Transverse colon (tissue), 4 donors: ENCODE measurements at regions not wholly inside any gene's neighbourhood (a gene's known extent, or its start where the extent isn't known, plus 50 kb on each side); places are given as distances from the start of the nearest gene placed in this dataset.

Experiments used
- DNase-seq: peaks from one replicate; pipeline ENCODE4 v3.0.0-alpha.2; 2019
- H3K27ac ChIP-seq, 4 donors: fragments of 200-600 bp; sonication (generic); 2 replicates each; pipeline ENCODE4 v1.5.1; 2016 to 2018; ENCODE audit warnings: inconsistent platforms in 4 of 4
- H3K27me3 ChIP-seq: fragments of 200-600 bp; sonication (generic); 2 replicates; pipeline ENCODE4 v1.5.1; 2017; ENCODE audit warnings: inconsistent platforms
- H3K36me3 ChIP-seq, 4 donors: fragments of 200-600 bp; sonication (generic); 2 replicates each; pipeline ENCODE4 v1.5.1; 2017 to 2019; ENCODE audit warnings: inconsistent platforms in 4 of 4
- H3K4me1 ChIP-seq, 4 donors: fragments of 200-600 bp; sonication (generic); 2 replicates each; pipeline ENCODE4 v1.5.1; 2017 to 2020; ENCODE audit warnings: inconsistent platforms in 4 of 4
- H3K4me3 ChIP-seq, 4 donors: fragments of 200-600 bp; sonication (generic); 1 replicate in 1 of 4; 2 replicates in 3 of 4; pipeline versions ENCODE4 v1.5.1 to v1.6.1; 2017 to 2019; ENCODE audit warnings: inconsistent platforms in 4 of 4
- H3K9me3 ChIP-seq, 2 donors: fragments of 200-600 bp; sonication (generic); 2 replicates each; pipeline ENCODE4 v1.5.1; 2017 to 2019; ENCODE audit warnings: inconsistent platforms in 2 of 2
- CTCF ChIP-seq, 5 experiments: fragments of 200-600 bp in 3 of 5; fragments of 450-650 bp in 2 of 5; sonication (generic) in 3 of 5; IDR thresholded peaks; 1 replicate in 2 of 5; 2 replicates in 3 of 5; pipeline ENCODE4 v1.5.1; 2016 to 2017; ENCODE audit warnings: antibody characterized with exemption in 5 of 5, inconsistent platforms in 3 of 5, mild to moderate bottlenecking in 2 of 5, moderate library complexity in 1 of 5
- EP300 ChIP-seq: sonication (generic); formaldehyde crosslinking; IDR thresholded peaks from one replicate; pipeline ENCODE4 v1.6.1; 2017; ENCODE audit warnings: antibody characterized with exemption, low read depth
- POLR2A ChIP-seq: fragments of 450-650 bp; IDR thresholded peaks from one replicate; pipeline ENCODE4 v1.6.1; 2016; ENCODE audit warnings: antibody characterized with exemption, mild to moderate bottlenecking, moderate library complexity
- POLR2AphosphoS5 ChIP-seq, 3 donors: sonication (generic); formaldehyde crosslinking; IDR thresholded peaks; one replicate each; pipeline ENCODE4 v1.6.1; 2016; ENCODE audit warnings: antibody characterized with exemption in 3 of 3
- WGBS, 2 donors: methylation state at CpG; one replicate each; pipeline ENCODE4 v1.1.5; 2018; ENCODE audit warnings: low coverage in 1 of 2; 5-methylcytosine and 5-hydroxymethylcytosine counted together
- in situ Hi-C, 4 donors: fragments of 200-750 bp; cut with MboI; loops; one replicate each; pipeline versions ENCODE4 v1.15.0 to v1.15.1; 2017; ENCODE audit warnings: low sequenced_read_pairs in 3 of 4, low pct_ligation_motif_present in 1 of 4, low pct_unique_long_range_greater_than_20kb in 1 of 4
- intact Hi-C: fragments of 100-400 bp; cut with DNase I; formaldehyde crosslinking; loops from one replicate; pipeline ENCODE4 v1.15.1; 2023; ENCODE audit warnings: low total_unique reads

- no peak for TF ChIP-seq EP300
- TF ChIP-seq CTCF (IDR thresholded peaks at IDR 0.05) = no peak
- TF ChIP-seq POLR2AphosphoS5 (IDR thresholded peaks at IDR 0.05) = no peak
- no peak for TF ChIP-seq POLR2A
- H3K4me3 ChIP-seq = no peak overlapping the region
- in situ Hi-C loops (no loop called here), intact Hi-C loops (no loop called here)
- no peak for DNase-seq
- peaks cover 5% of the 10 kb centered on the region for H3K27me3 ChIP-seq
- H3K9me3 ChIP-seq = no peaks in the 10 kb centered on the region
- 81 to 93% methylated on average over 3 to 30 of the region's 30 CpGs for WGBS, 2 donors
- H3K4me1 ChIP-seq = no peaks in the 10 kb centered on the region
- H3K27ac ChIP-seq = no peak overlapping the region
- no peaks in the 10 kb centered on the region for H3K36me3 ChIP-seq
Measured at GRCh38 chr9:135251996-135252760, 164.7 kb downstream of the OLFM1 start.

- in situ Hi-C loops = no loop called here
- no peak overlapping the region for H3K27ac ChIP-seq
- H3K4me1 ChIP-seq = no peaks in the 10 kb centered on the region
- DNase-seq = no peak
- H3K9me3 ChIP-seq = no peaks in the 10 kb centered on the region
- H3K36me3 ChIP-seq = no peaks in the 10 kb centered on the region
- 27% methylated on average over 9 of the region's 9 CpGs; no CpG with 5 or more reads in 1 of the 2 donors for WGBS, 2 donors
- peaks cover 2% of the 10 kb centered on the region for H3K27me3 ChIP-seq
- no peak overlapping the region for H3K4me3 ChIP-seq
- intact Hi-C loops = no loop called here
- TF ChIP-seq EP300 = no peak
Measured at GRCh38 chr9:135252980-135253304, 165.5 kb downstream of the OLFM1 start.

GRCh38 chr9:135253305-135254004 is 166.0 kb downstream of the OLFM1 start:
- 31 to 44% methylated on average over 9 to 16 of the region's 31 CpGs for WGBS, 2 donors
- no peak overlapping the region for H3K27ac ChIP-seq
- H3K27me3 ChIP-seq = no peaks in the 10 kb centered on the region
- H3K9me3 ChIP-seq = no peaks in the 10 kb centered on the region
- intact Hi-C loops (no loop called here), in situ Hi-C loops (no loop called here)
- no peak overlapping the region for H3K4me3 ChIP-seq
- DNase-seq = no peak
- no peaks in the 10 kb centered on the region for H3K36me3 ChIP-seq
- H3K4me1 ChIP-seq = no peaks in the 10 kb centered on the region
- TF ChIP-seq EP300 = no peak
- no peak for TF ChIP-seq POLR2AphosphoS5 (IDR thresholded peaks at IDR 0.05)
- TF ChIP-seq CTCF (IDR thresholded peaks at IDR 0.05) = no peak
- TF ChIP-seq POLR2A = no peak

- in situ Hi-C loops = no loop called here
- Histone ChIP-seq H3K27ac (no peak overlapping the region), H3K27me3 (no peaks in the 10 kb centered on the region), H3K4me3 (no peak overlapping the region), H3K36me3 (no peaks in the 10 kb centered on the region), H3K9me3 (no peaks in the 10 kb centered on the region), H3K4me1 (no peaks in the 10 kb centered on the region)
- no peak for DNase-seq
- TF ChIP-seq EP300 = no peak
- intact Hi-C loops = no loop called here
- 85% methylated on average over 22 of the region's 25 CpGs; no CpG with 5 or more reads in 1 of the 2 donors for WGBS, 2 donors
Measured at GRCh38 chr9:135254176-135255032, 166.9 kb downstream of the OLFM1 start.
